Neural cell (in vitro differentiated cells): ENCODE measurements at regions not wholly inside any gene's neighbourhood (a gene's known extent, or its start where the extent isn't known, plus 50 kb on each side); places are given as distances from the start of the nearest gene placed in this dataset.

ENCODE experiments used
- H2AFZ ChIP-seq: fragments of 200-600, 300-800 bp; sonication (generic), shearing (Covaris generic); 2 replicates; pipeline ENCODE4 v1.6.0; 2014; ENCODE audit warnings: low read depth, mild to moderate bottlenecking, antibody characterized with exemption, low read length, moderate library complexity
- H3F3A ChIP-seq: fragments of 200-600 bp; shearing (Covaris generic); 2 replicates; pipeline ENCODE4 v1.6.1; 2016; ENCODE audit warnings: mild to moderate bottlenecking, moderate library complexity, mixed read lengths, antibody characterized with exemption, low read length; ENCODE audit not compliant: insufficient read depth, poor library complexity, severe bottlenecking
- H3K27ac ChIP-seq: fragments of 200-600, 300-800 bp; sonication (generic), shearing (Covaris generic); 2 replicates; pipeline ENCODE4 v1.5.1; 2014; ENCODE audit warnings: mild to moderate bottlenecking, low read length, moderate library complexity
- H3K27me3 ChIP-seq: fragments of 300-800, 200-600 bp; sonication (generic), shearing (Covaris generic); 2 replicates; pipeline ENCODE4 v1.6.0; 2014; ENCODE audit warnings: mild to moderate bottlenecking, low read depth, low read length, moderate library complexity; ENCODE audit not compliant: insufficient read depth
- H3K36me3 ChIP-seq: fragments of 300-800, 200-600 bp; sonication (generic), shearing (Covaris generic); 2 replicates; pipeline ENCODE4 v1.5.1; 2014; ENCODE audit warnings: mild to moderate bottlenecking, antibody characterized with exemption, low read length, moderate library complexity; ENCODE audit not compliant: insufficient read depth
- H3K4me2 ChIP-seq: fragments of 300-800, 200-600 bp; sonication (generic), shearing (Covaris generic); 2 replicates; pipeline ENCODE4 v1.6.0; 2014; ENCODE audit warnings: mild to moderate bottlenecking, low read length
- H3K4me3 ChIP-seq: fragments of 300-800, 200-600 bp; sonication (generic), shearing (Covaris generic); 2 replicates; pipeline ENCODE4 v1.5.1; 2014; ENCODE audit warnings: mild to moderate bottlenecking, low read length, moderate library complexity
- H3K79me2 ChIP-seq: fragments of 200-600 bp; shearing (Covaris generic); replicated peaks from 2 replicates; pipeline ENCODE4 v1.6.0; 2014; ENCODE audit warnings: mild to moderate bottlenecking, low read length, moderate library complexity; ENCODE audit not compliant: insufficient read depth
- H3K9ac ChIP-seq: fragments of 300-800, 200-600 bp; sonication (generic), shearing (Covaris generic); 2 replicates; pipeline ENCODE4 v1.6.1; 2016; ENCODE audit warnings: mild to moderate bottlenecking, low read length, mixed read lengths
- H3K9me2 ChIP-seq: fragments of 200-600 bp; shearing (Covaris generic); 2 replicates; pipeline ENCODE4 v1.6.1; 2016; ENCODE audit warnings: mild to moderate bottlenecking, low read length, mixed read lengths; ENCODE audit not compliant: insufficient read depth
- H3K9me3 ChIP-seq: fragments of 200-600, 300-800 bp; sonication (generic), shearing (Covaris generic); 2 replicates; pipeline ENCODE4 v1.6.1; 2016; ENCODE audit warnings: mild to moderate bottlenecking, mixed run types, low read length, moderate library complexity, mixed read lengths
- H4K20me1 ChIP-seq: fragments of 200-600 bp; shearing (Covaris generic); 2 replicates; pipeline ENCODE4 v1.6.1; 2016; ENCODE audit warnings: mild to moderate bottlenecking, mixed run types; ENCODE audit not compliant: insufficient read depth
- EZH2 ChIP-seq: fragments of 200-600, 300-800 bp; shearing (Covaris generic), sonication (generic); IDR thresholded peaks from 2 replicates; pipeline ENCODE4 v1.6.1; 2014; ENCODE audit warnings: antibody characterized with exemption, low read length, borderline replicate concordance, mild to moderate bottlenecking; ENCODE audit not compliant: insufficient read depth, poor library complexity, severe bottlenecking
- MXI1 ChIP-seq: fragments of 450-650 bp; conservative IDR thresholded peaks from 2 replicates; pipeline ENCODE4 v1.6.1; 2014; ENCODE audit warnings: antibody characterized with exemption, mild to moderate bottlenecking; ENCODE audit not compliant: poor library complexity, severe bottlenecking
- RAD21 ChIP-seq: fragments of 450-650 bp; conservative IDR thresholded peaks from 2 replicates; pipeline ENCODE4 v1.6.1; 2014; ENCODE audit warnings: antibody characterized with exemption, mild to moderate bottlenecking, moderate library complexity
- SMC3 ChIP-seq: fragments of 450-650 bp; conservative IDR thresholded peaks from 2 replicates; pipeline ENCODE4 v1.6.1; 2014; ENCODE audit warnings: antibody characterized with exemption, mild to moderate bottlenecking, moderate library complexity; ENCODE audit not compliant: poor library complexity
- TAF1 ChIP-seq: IDR thresholded peaks from 2 replicates; pipeline ENCODE4 v1.6.1; 2012; ENCODE audit warnings: low read depth
- TF ChIP-seq, protein P1 (sequence below): fragments of 450-650 bp; IDR thresholded peaks from 2 replicates; pipeline ENCODE4 v1.5.1; 2014; ENCODE audit warnings: antibody characterized with exemption, mild to moderate bottlenecking, moderate library complexity; ENCODE audit not compliant: poor library complexity, severe bottlenecking
- TF ChIP-seq, protein P2 (sequence below): IDR thresholded peaks from 2 replicates; pipeline ENCODE4 v1.6.1; 2012; ENCODE audit warnings: borderline replicate concordance

DNA sequence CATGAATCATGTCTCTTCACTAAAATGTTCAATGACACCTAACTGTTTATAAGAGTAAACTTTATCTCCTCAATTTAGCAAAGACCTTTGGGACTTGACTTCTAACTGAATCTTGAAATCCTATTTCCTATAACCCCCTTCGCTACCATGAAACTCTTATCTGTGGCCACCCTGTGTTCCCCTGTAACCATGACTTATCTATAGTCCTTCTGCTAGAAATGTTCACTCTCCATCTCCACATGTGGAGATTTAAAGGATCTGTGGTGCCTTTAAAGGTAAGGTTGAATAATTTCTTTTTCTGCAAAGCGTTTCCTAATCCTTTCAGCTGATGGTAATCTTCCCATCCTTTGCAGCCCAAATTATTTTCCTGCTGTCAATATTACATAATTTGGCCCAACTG lies 436.3 kb upstream of the RUNX1 start:
- Histone ChIP-seq H3K4me3 (no peak overlapping the region), H3K27me3 (no peaks in the 10 kb centered on the region), H3K9me2 (no peaks in the 10 kb centered on the region), H3F3A (no peaks in the 10 kb centered on the region), H3K9ac (no peak overlapping the region), H2AFZ (no peak overlapping the region), H3K27ac (no peak overlapping the region), H3K79me2 (no peaks in the 10 kb centered on the region), H3K9me3 (no peaks in the 10 kb centered on the region), H4K20me1 (no peaks in the 10 kb centered on the region), H3K4me2 (no peak overlapping the region), H3K36me3 (no peaks in the 10 kb centered on the region)
- TF ChIP-seq MXI1: no peak
- TF ChIP-seq EZH2: no peak
- no peak for TF ChIP-seq SMC3
- TF ChIP-seq, protein P1, sequence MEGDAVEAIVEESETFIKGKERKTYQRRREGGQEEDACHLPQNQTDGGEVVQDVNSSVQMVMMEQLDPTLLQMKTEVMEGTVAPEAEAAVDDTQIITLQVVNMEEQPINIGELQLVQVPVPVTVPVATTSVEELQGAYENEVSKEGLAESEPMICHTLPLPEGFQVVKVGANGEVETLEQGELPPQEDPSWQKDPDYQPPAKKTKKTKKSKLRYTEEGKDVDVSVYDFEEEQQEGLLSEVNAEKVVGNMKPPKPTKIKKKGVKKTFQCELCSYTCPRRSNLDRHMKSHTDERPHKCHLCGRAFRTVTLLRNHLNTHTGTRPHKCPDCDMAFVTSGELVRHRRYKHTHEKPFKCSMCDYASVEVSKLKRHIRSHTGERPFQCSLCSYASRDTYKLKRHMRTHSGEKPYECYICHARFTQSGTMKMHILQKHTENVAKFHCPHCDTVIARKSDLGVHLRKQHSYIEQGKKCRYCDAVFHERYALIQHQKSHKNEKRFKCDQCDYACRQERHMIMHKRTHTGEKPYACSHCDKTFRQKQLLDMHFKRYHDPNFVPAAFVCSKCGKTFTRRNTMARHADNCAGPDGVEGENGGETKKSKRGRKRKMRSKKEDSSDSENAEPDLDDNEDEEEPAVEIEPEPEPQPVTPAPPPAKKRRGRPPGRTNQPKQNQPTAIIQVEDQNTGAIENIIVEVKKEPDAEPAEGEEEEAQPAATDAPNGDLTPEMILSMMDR: no peak
- TF ChIP-seq RAD21: no peak
- TF ChIP-seq, protein P2, sequence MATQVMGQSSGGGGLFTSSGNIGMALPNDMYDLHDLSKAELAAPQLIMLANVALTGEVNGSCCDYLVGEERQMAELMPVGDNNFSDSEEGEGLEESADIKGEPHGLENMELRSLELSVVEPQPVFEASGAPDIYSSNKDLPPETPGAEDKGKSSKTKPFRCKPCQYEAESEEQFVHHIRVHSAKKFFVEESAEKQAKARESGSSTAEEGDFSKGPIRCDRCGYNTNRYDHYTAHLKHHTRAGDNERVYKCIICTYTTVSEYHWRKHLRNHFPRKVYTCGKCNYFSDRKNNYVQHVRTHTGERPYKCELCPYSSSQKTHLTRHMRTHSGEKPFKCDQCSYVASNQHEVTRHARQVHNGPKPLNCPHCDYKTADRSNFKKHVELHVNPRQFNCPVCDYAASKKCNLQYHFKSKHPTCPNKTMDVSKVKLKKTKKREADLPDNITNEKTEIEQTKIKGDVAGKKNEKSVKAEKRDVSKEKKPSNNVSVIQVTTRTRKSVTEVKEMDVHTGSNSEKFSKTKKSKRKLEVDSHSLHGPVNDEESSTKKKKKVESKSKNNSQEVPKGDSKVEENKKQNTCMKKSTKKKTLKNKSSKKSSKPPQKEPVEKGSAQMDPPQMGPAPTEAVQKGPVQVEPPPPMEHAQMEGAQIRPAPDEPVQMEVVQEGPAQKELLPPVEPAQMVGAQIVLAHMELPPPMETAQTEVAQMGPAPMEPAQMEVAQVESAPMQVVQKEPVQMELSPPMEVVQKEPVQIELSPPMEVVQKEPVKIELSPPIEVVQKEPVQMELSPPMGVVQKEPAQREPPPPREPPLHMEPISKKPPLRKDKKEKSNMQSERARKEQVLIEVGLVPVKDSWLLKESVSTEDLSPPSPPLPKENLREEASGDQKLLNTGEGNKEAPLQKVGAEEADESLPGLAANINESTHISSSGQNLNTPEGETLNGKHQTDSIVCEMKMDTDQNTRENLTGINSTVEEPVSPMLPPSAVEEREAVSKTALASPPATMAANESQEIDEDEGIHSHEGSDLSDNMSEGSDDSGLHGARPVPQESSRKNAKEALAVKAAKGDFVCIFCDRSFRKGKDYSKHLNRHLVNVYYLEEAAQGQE: no peak
- TF ChIP-seq TAF1: no peak

DNA sequence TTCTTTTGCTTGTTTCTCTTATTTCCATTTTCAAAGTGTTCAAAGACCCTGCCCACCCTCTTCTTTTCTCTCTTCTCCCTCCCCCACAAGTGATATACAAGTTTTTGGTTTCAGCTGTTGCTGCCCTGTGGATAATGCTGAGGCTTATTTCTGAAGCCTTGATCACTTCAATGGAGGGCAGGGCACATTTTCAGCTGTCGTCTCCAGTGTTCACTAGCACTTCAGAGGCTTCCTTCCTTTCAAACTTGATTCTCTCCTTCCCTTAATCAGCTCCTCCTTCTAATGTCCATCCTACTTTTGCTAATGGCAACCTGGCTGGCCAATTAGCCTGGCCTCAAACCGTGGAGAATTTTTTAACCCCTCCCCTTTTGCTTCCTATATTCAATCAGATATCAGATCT lies 435.7 kb upstream of the RUNX1 start:
- H3K9ac ChIP-seq: no peak overlapping the region
- H3K9me3 ChIP-seq: no peaks in the 10 kb centered on the region
- H3K27me3 ChIP-seq: no peaks in the 10 kb centered on the region
- H3K79me2 ChIP-seq: no peaks in the 10 kb centered on the region
- TF ChIP-seq, protein P2: no peak
- TF ChIP-seq, protein P1: no peak
- TF ChIP-seq SMC3: no peak
- H3K4me3 ChIP-seq: no peak overlapping the region
- no peaks in the 10 kb centered on the region for H3F3A ChIP-seq
- H4K20me1 ChIP-seq: no peaks in the 10 kb centered on the region
- H3K27ac ChIP-seq: no peak overlapping the region
- no peak overlapping the region for H3K4me2 ChIP-seq
- H3K36me3 ChIP-seq: no peaks in the 10 kb centered on the region
- no peaks in the 10 kb centered on the region for H3K9me2 ChIP-seq
- H2AFZ ChIP-seq: no peak overlapping the region
